ES-I3 (cell line): ENCODE measurements at regions not wholly inside any gene's neighbourhood (a gene's known extent, or its start where the extent isn't known, plus 50 kb on each side); places are given as distances from the start of the nearest gene placed in this dataset.

Experiments
- H3K36me3 ChIP-seq: 2 replicates; pipeline ENCODE4 v1.6.1; 2013; ENCODE audit warnings: mild to moderate bottlenecking, low read length, control low read depth, moderate library complexity; ENCODE audit not compliant: insufficient read depth
- H3K4me1 ChIP-seq: 2 replicates; pipeline ENCODE4 v1.6.1; 2013; ENCODE audit warnings: mild to moderate bottlenecking, control low read depth, low read length; ENCODE audit not compliant: insufficient read depth
- H3K9ac ChIP-seq: 2 replicates; pipeline ENCODE4 v1.6.1; 2013; ENCODE audit warnings: low read depth, mild to moderate bottlenecking, low read length, moderate library complexity
- H3K9me3 ChIP-seq: 2 replicates; pipeline ENCODE4 v1.6.1; 2013; ENCODE audit warnings: mild to moderate bottlenecking, low read length, moderate library complexity; ENCODE audit not compliant: control insufficient read depth, insufficient read depth

- Histone ChIP-seq H3K9me3 (no peaks in the 10 kb centered on the region; the same call in 1 of the 2 replicates), H3K9ac (no peak overlapping the region), H3K36me3 (no peaks in the 10 kb centered on the region), H3K4me1 (no peaks in the 10 kb centered on the region)
These were observed 105.3 kb upstream of the RTL1 start for GRCh38 chr14:101008631-101009336.

GRCh38 chr14:101009531-101009930 lies 106.0 kb upstream of the RTL1 start:
- Histone ChIP-seq H3K36me3 (no peaks in the 10 kb centered on the region), H3K9ac (no peak overlapping the region)

GRCh38 chr14:101010293-101010692 lies 106.8 kb upstream of the RTL1 start:
- Histone ChIP-seq H3K4me1 (no peaks in the 10 kb centered on the region), H3K9ac (no peak overlapping the region), H3K9me3 (no peaks in the 10 kb centered on the region; the same call in 1 of the 2 replicates), H3K36me3 (no peaks in the 10 kb centered on the region)

More at GRCh38 chr14:101009531-101009930, 106.0 kb upstream of the RTL1 start:
- Histone ChIP-seq H3K9me3 (no peaks in the 10 kb centered on the region; the same call in 1 of the 2 replicates), H3K4me1 (no peaks in the 10 kb centered on the region)

GRCh38 chr14:101010835-101011234 lies 107.3 kb upstream of the RTL1 start:
- Histone ChIP-seq H3K9me3 (no peaks in the 10 kb centered on the region; the same call in 1 of the 2 replicates), H3K9ac (no peak overlapping the region), H3K36me3 (no peaks in the 10 kb centered on the region), H3K4me1 (no peaks in the 10 kb centered on the region)

- no peak overlapping the region for H3K9ac ChIP-seq
- 0 out of 2 replicates have a peak, but pooled peaks cover 4% of the 10 kb centered on the region for H3K4me1 ChIP-seq
- H3K36me3 ChIP-seq = no peaks in the 10 kb centered on the region
- no peaks in the 10 kb centered on the region; the same call in 1 of the 2 replicates for H3K9me3 ChIP-seq
These were observed 113.7 kb upstream of the RTL1 start for GRCh38 chr14:101017209-101017608.

- Histone ChIP-seq H3K9ac (no peak overlapping the region), H3K4me1 (0 out of 2 replicates have a peak, but pooled peaks cover 4% of the 10 kb centered on the region), H3K36me3 (no peaks in the 10 kb centered on the region), H3K9me3 (no peaks in the 10 kb centered on the region)
These were observed 114.5 kb upstream of the RTL1 start for GRCh38 chr14:101017806-101018560.

GRCh38 chr14:101018561-101019290 lies 115.2 kb upstream of the RTL1 start:
- Histone ChIP-seq H3K4me1 (0 out of 2 replicates have a peak, but pooled peaks cover 4% of the 10 kb centered on the region), H3K9ac (no peak overlapping the region), H3K36me3 (no peaks in the 10 kb centered on the region), H3K9me3 (no peaks in the 10 kb centered on the region)

GRCh38 chr14:101019541-101019940 lies 116.0 kb upstream of the RTL1 start:
- H3K36me3 ChIP-seq = no peaks in the 10 kb centered on the region

GRCh38 chr14:101019990-101020710 lies 116.6 kb upstream of the RTL1 start:
- Histone ChIP-seq H3K36me3 (no peaks in the 10 kb centered on the region), H3K9me3 (no peaks in the 10 kb centered on the region), H3K4me1 (0 out of 2 replicates have a peak, but pooled peaks cover 4% of the 10 kb centered on the region), H3K9ac (no peak overlapping the region)

More at GRCh38 chr14:101019541-101019940, 116.0 kb upstream of the RTL1 start:
- Histone ChIP-seq H3K4me1 (0 out of 2 replicates have a peak, but pooled peaks cover 4% of the 10 kb centered on the region), H3K9ac (no peak overlapping the region), H3K9me3 (no peaks in the 10 kb centered on the region)

- no peaks in the 10 kb centered on the region for H3K36me3 ChIP-seq
- no peaks in the 10 kb centered on the region for H3K9me3 ChIP-seq
- no peak overlapping the region for H3K9ac ChIP-seq
- 0 out of 2 replicates have a peak, but pooled peaks cover 4% of the 10 kb centered on the region for H3K4me1 ChIP-seq
These were observed 117.4 kb upstream of the RTL1 start for GRCh38 chr14:101020834-101021370.

GRCh38 chr14:101022121-101022520 lies 118.6 kb upstream of the RTL1 start:
- H3K36me3 ChIP-seq = no peaks in the 10 kb centered on the region
- no peak overlapping the region for H3K9ac ChIP-seq
- no peaks in the 10 kb centered on the region for H3K9me3 ChIP-seq
- H3K4me1 ChIP-seq = no peaks in the 10 kb centered on the region

- H3K4me1 ChIP-seq = no peaks in the 10 kb centered on the region
- no peak overlapping the region for H3K9ac ChIP-seq
These were observed 119.5 kb upstream of the RTL1 start for GRCh38 chr14:101022916-101023435.

GRCh38 chr14:101024686-101025085 lies 121.2 kb upstream of the RTL1 start:
- H3K9me3 ChIP-seq = no peaks in the 10 kb centered on the region
- no peaks in the 10 kb centered on the region for H3K4me1 ChIP-seq
- H3K36me3 ChIP-seq = no peaks in the 10 kb centered on the region; the same call in 1 of the 2 replicates
- H3K9ac ChIP-seq = no peak overlapping the region

More at GRCh38 chr14:101022916-101023435, 119.5 kb upstream of the RTL1 start:
- H3K9me3 ChIP-seq = no peaks in the 10 kb centered on the region
- no peaks in the 10 kb centered on the region for H3K36me3 ChIP-seq
